ENCODE measurements at regions not wholly inside any gene's neighbourhood (a gene's known extent, or its start where the extent isn't known, plus 50 kb on each side); places are given as distances from the start of the nearest gene placed in this dataset.
"Not testable (repeated sequence)": the region's sequence is repeated elsewhere in the genome, so short reads cannot be mapped to it uniquely, and the experiment has no call there.

- DNase-seq (ENCODE audit: low spot score) = not testable (repeated sequence)
These were observed 919.5 kb downstream of the TYW1 start for GRCh38 chr7:67916111-67916510.

GRCh38 chr7:67916571-67917436, 920.2 kb downstream of the TYW1 start:
- no peak for DNase-seq (ENCODE audit: low spot score)

DNA sequence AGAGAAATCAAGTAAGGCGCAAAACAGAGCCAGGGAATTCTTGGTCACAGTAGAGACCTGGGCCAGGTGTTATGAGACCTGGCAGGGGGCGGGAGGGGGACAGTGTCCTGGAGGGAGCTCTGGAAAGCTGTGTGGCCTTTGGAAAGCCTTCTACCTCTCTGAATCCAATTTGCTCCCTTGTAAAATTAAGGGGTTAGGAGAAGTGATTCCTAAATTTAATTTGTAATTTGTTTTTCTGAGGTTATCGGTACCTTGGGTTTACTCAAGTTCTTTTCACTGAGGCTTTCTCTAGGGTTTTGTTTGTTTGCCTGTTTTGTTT, 920.8 kb downstream of the TYW1 start:
- DNase-seq (ENCODE audit: low spot score) = no peak

DNA sequence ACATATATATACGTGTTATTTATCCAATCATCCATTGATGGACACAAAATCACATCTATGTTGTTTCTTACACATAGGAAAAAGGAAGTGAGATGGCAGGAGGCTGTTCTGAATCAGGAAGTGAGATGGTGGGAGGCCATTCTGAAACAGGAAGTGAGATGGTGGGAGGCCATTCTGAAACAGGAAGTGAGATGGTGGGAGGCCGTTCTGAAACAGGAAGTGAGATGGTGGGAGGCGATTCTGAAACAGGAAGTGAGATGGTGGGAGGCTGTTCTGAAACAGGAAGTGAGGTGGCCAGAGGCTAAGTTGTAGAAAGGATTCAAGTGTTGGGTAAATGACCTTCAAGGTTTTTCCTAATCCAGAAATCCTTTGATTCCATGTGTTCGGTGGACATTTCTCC, 921.5 kb downstream of the TYW1 start:
- no peak for DNase-seq (ENCODE audit: low spot score)

- no peak for DNase-seq (ENCODE audit: low spot score)
These were observed 926.7 kb downstream of the TYW1 start for GRCh38 chr7:67923286-67923685.

DNA sequence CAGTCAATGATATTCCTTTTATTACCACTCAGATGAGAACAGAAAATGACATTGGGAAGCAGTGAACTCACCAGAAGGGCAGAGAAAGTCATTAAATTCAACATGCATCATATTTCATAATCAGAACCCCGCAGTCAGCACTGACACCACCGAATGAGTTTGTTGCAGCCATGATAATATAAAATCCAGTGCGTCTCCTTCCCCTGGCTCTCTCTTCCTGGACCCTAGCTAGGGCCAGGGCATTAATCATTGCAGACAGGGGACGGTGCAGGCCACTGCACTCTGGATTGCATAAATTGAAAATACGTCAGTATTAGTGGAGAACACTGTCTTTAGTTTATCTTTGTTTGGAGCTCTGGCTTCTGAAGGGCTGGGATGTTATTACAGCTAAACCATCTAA, 931.5 kb downstream of the TYW1 start:
- no peak for DNase-seq (ENCODE audit: low spot score)

DNA sequence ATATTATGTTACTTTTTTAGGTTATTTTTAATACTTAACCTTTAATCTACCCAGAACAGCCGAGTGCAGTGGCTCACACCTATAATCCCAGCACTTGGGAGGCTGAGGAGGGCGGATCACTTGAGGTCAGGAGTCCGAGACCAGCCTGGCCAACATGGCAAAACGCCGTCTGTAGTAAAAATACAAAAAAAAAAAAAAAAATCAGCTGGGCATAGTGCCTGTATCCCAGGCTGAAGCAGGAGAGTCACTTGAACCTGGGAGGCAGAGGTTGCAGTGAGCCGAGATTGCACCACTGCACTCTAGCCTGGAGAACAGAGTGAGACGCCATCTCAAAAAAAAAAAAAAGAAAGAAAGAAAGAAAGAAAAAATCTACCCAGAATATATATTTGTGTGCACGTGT, 939.8 kb downstream of the TYW1 start:
- not testable (repeated sequence) for DNase-seq (ENCODE audit: low spot score)

DNA sequence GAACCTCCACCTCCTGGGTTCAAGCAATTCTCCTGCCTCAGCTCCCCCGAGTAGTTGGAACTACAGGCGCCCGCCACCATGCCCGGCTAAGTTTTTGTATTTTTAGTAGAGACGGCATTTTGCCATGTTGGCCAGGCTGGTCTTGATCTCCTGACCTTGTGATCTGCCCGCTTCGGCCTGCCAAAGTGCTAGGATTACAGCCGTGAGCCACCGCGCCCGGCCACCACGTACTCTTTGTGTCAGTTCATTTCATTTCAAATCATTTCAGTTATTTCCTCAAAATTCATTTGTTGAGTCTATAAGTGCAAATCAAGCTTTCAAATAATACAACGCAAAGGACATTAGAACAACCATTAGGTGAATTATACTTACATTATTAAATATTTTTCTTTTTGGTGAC, 943.8 kb downstream of the TYW1 start:
- DNase-seq (ENCODE audit: low spot score) = no peak

- no peak for DNase-seq (ENCODE audit: low spot score)
These were observed 950.6 kb downstream of the TYW1 start for GRCh38 chr7:67947191-67947590.

- DNase-seq (ENCODE audit: low spot score) = no peak
These were observed 951.0 kb downstream of the TYW1 start for GRCh38 chr7:67947646-67948045.

DNA sequence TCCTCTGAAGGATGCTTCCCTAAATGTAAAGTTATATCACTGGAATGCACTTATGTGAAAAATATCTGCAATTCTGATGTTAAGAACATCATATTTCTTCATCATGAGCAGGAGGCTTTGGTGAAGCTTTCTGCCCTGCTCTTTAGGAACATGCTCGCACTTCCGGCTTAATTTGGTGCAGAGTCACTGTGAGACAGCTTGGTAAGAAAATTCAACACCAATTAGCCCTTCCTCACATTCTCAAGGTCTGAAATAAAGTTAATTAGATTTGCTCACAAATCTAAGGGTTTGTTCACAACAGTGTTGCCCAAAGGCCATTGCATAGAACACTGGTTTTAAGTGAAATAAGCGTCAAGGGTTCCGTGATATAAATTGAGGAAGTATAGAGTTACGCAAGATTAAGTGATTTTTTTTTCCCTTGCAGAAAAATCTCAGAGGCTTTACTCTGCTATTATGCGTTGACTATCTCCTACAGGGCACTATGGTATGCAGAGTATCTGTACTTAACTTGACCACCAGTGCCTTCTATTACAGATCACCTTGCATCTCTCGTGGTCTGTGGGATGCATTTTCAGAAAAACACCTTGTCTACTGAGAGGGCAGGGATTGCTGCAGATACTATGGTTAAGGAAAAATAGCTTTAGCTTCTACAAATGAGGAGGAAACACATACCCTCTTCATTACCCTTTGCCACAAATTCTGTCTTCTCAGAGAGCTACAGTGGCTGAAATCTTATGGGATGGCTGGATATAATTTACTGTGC, 953.9 kb downstream of the TYW1 start:
- no peak for DNase-seq (ENCODE audit: low spot score)

DNA sequence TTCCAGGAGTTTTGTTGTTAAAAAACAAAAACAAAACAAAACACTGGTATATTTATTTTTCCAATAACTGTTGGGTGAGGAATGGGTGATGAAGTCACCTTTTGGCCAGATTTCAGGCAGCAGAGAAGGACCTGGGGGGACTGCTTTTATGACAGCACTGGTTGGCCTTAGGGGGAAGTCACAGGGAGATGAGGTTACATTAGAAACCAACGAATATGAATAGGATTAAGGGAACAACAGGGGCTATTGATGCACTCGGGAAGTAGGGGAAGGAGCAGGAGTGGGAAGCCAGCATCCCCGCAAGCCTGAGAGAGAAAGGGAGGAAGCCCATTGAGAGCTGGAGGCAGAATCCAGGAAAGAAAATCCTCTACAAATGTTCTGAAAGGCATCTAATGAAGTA, 958.4 kb downstream of the TYW1 start:
- no peak for DNase-seq (ENCODE audit: low spot score)

GRCh38 chr7:67962863-67963262, 966.2 kb downstream of the TYW1 start:
- DNase-seq (ENCODE audit: low spot score) = no peak

GRCh38 chr7:67976490-67976889, 979.9 kb downstream of the TYW1 start:
- no peak for DNase-seq (ENCODE audit: low spot score)

GRCh38 chr7:67983486-67983885, 986.9 kb downstream of the TYW1 start:
- no peak for DNase-seq (ENCODE audit: low spot score)

GRCh38 chr7:67984326-67984725, 987.7 kb downstream of the TYW1 start:
- DNase-seq (ENCODE audit: low spot score) = no peak

DNA sequence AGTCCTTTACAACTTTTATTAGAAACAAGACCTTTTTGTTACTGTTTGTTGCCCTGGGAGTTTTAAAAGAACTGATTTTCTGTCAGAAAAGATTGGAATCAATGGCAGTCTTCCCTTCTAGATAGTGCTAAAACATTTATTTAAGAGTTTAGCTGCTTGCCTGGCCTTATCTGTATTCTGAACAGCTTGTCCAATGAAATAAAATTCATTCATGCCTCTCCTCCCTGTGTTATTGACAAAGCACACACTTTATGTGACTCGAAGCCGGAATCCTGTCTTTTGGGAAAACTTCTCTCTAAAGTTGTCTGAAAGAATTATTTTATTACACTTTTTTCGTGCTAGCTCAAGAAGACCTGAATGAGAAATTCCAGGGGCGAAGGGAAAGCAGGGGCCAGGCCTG, 992.5 kb downstream of the TYW1 start:
- DNase-seq (ENCODE audit: low spot score) = no peak

DNA sequence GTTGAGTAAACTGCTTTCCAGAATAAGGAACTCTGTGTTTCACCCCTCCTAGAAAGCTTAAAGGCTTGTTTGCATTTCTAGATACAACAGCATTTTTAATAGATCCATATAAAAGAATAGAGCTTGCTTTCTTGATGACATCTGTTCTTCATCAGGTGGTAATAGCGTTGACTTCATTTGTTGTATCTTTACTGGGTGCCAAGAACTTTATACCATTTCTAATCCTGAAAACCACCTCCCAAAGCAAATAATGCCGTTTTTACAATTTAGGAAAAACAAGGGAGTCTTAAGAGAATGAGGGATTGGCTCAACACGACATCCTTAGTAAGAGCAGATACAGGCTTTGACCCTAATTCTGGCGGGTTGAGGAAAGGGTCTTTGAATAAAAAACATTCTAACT, 993.4 kb downstream of the TYW1 start:
- no peak for DNase-seq (ENCODE audit: low spot score)

GRCh38 chr7:67990716-67991115, 994.1 kb downstream of the TYW1 start:
- DNase-seq (ENCODE audit: low spot score) = no peak

DNA sequence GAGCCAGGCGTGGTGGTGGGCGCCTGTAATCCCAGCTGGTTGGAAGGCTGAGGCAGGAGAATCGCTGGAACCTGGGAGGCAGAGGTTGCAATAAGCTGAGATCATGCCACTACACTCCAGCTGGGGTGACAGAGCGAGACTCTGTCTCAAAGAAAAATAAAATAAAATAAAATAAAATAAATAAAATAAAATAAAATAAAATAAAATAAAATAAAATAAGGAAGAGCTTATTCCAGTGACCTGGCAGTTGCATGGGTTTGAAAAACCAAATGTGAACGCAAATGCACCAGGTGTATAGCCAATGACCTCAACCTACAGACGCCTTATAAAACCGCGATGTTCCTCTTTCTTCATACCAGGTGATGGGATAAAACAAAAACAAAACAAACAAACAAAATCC, 995.7 kb downstream of the TYW1 start:
- DNase-seq (ENCODE audit: low spot score) = no peak

DNA sequence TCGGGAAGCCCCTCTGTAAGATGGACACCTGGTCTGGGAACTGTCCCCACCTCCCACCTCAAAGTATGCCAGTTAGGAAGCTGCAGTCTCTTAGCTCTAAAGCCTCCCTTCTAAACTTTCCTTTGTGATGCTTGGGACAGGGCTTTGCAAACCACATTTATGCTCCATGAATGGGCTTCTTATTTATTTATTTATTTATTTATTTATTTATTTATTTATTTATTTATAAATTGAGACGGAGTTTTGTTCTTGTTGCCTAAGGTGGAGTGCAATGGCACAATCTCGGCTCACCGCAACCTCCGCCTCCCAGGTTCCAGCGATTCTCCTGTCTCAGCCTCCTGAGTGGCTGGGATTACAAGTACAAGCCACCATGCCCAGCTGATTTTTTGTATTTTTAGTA, 1009.4 kb downstream of the TYW1 start:
- no peak for DNase-seq (ENCODE audit: low spot score)

- no peak for DNase-seq (ENCODE audit: low spot score)
These were observed 1010.0 kb downstream of the TYW1 start for GRCh38 chr7:68006619-68007018.

GRCh38 chr7:68009716-68010115, 1013.1 kb downstream of the TYW1 start:
- DNase-seq (ENCODE audit: low spot score) = no peak

Measured in AG08396 (cell line).